ENCODE measurements at regions not wholly inside any gene's neighbourhood (a gene's known extent, or its start where the extent isn't known, plus 50 kb on each side); places are given as distances from the start of the nearest gene placed in this dataset.
"Not testable (repeated sequence)": the region's sequence is repeated elsewhere in the genome, so short reads cannot be mapped to it uniquely, and the experiment has no call there.

- H3K36me3 ChIP-seq (ENCODE audit: insufficient read depth, low read length), result no peaks in the 10 kb centered on the region
- H3K4me1 ChIP-seq (ENCODE audit: control insufficient read depth, insufficient read depth, low read length), result no peaks in the 10 kb centered on the region
- no peak overlapping the region for H3K4me2 ChIP-seq (ENCODE audit: low read length)
- no peak overlapping the region for H3K4me3 ChIP-seq (ENCODE audit: low read length)
- peaks cover 30% of the 10 kb centered on the region for H3K27me3 ChIP-seq (ENCODE audit: control insufficient read depth, insufficient read depth, low read length)
- H3K9ac ChIP-seq (ENCODE audit: low read depth, low read length), result no peak overlapping the region
- H3K9me3 ChIP-seq (replicated peaks; ENCODE audit: low read length), result no peaks in the 10 kb centered on the region
These were observed 362.2 kb downstream of the LRATD1 start for GRCh38 chr2:14994721-14995120.

- Histone ChIP-seq H3K27me3 (ENCODE audit: control insufficient read depth, insufficient read depth, low read length) (peaks cover 30% of the 10 kb centered on the region), H3K36me3 (ENCODE audit: insufficient read depth, low read length) (no peaks in the 10 kb centered on the region), H3K9me3 (replicated peaks; ENCODE audit: low read length) (no peaks in the 10 kb centered on the region), H3K4me1 (ENCODE audit: control insufficient read depth, insufficient read depth, low read length) (no peaks in the 10 kb centered on the region), H3K4me3 (ENCODE audit: low read length) (no peak overlapping the region), H3K9ac (ENCODE audit: low read depth, low read length) (no peak overlapping the region), H3K4me2 (ENCODE audit: low read length) (no peak overlapping the region)
These were observed 364.0 kb downstream of the LRATD1 start for GRCh38 chr2:14996351-14997014.

GRCh38 chr2:14998546-14998945, 366.0 kb downstream of the LRATD1 start:
- Histone ChIP-seq H3K4me1 (ENCODE audit: control insufficient read depth, insufficient read depth, low read length) (no peaks in the 10 kb centered on the region), H3K36me3 (ENCODE audit: insufficient read depth, low read length) (no peaks in the 10 kb centered on the region), H3K9me3 (replicated peaks; ENCODE audit: low read length) (no peaks in the 10 kb centered on the region), H3K27me3 (ENCODE audit: control insufficient read depth, insufficient read depth, low read length) (peaks cover 30% of the 10 kb centered on the region), H3K4me3 (ENCODE audit: low read length) (no peak overlapping the region), H3K9ac (ENCODE audit: low read depth, low read length) (no peak overlapping the region), H3K4me2 (ENCODE audit: low read length) (no peak overlapping the region)

- Histone ChIP-seq H3K4me1 (ENCODE audit: control insufficient read depth, insufficient read depth, low read length) (no peaks in the 10 kb centered on the region), H3K9me3 (replicated peaks; ENCODE audit: low read length) (no peaks in the 10 kb centered on the region), H3K36me3 (ENCODE audit: insufficient read depth, low read length) (no peaks in the 10 kb centered on the region), H3K9ac (ENCODE audit: low read depth, low read length) (no peak overlapping the region), H3K27me3 (ENCODE audit: control insufficient read depth, insufficient read depth, low read length) (peaks cover 26% of the 10 kb centered on the region), H3K4me2 (ENCODE audit: low read length) (no peak overlapping the region), H3K4me3 (ENCODE audit: low read length) (no peak overlapping the region)
These were observed 366.7 kb downstream of the LRATD1 start for GRCh38 chr2:14999114-14999661.

GRCh38 chr2:15002519-15002918, 370.0 kb downstream of the LRATD1 start:
- H3K4me3 ChIP-seq (ENCODE audit: low read length); H3K9me3 ChIP-seq (replicated peaks; ENCODE audit: low read length); H3K4me1 ChIP-seq (ENCODE audit: control insufficient read depth, insufficient read depth, low read length); H3K9ac ChIP-seq (ENCODE audit: low read depth, low read length); H3K36me3 ChIP-seq (ENCODE audit: insufficient read depth, low read length); H3K4me2 ChIP-seq (ENCODE audit: low read length): not testable (repeated sequence)
- H3K27me3 ChIP-seq (ENCODE audit: control insufficient read depth, insufficient read depth, low read length), result peaks cover 11% of the 10 kb centered on the region

GRCh38 chr2:15006667-15007066, 374.1 kb downstream of the LRATD1 start:
- Histone ChIP-seq H3K27me3 (ENCODE audit: control insufficient read depth, insufficient read depth, low read length) (no peaks in the 10 kb centered on the region), H3K36me3 (ENCODE audit: insufficient read depth, low read length) (no peaks in the 10 kb centered on the region), H3K4me1 (ENCODE audit: control insufficient read depth, insufficient read depth, low read length) (no peaks in the 10 kb centered on the region), H3K9ac (ENCODE audit: low read depth, low read length) (no peak overlapping the region), H3K9me3 (replicated peaks; ENCODE audit: low read length) (no peaks in the 10 kb centered on the region), H3K4me3 (ENCODE audit: low read length) (no peak overlapping the region), H3K4me2 (ENCODE audit: low read length) (no peak overlapping the region)

- Histone ChIP-seq H3K9ac (ENCODE audit: low read depth, low read length) (no peak overlapping the region), H3K4me2 (ENCODE audit: low read length) (no peak overlapping the region), H3K4me3 (ENCODE audit: low read length) (no peak overlapping the region), H3K9me3 (replicated peaks; ENCODE audit: low read length) (no peaks in the 10 kb centered on the region), H3K36me3 (ENCODE audit: insufficient read depth, low read length) (no peaks in the 10 kb centered on the region), H3K27me3 (ENCODE audit: control insufficient read depth, insufficient read depth, low read length) (no peaks in the 10 kb centered on the region), H3K4me1 (ENCODE audit: control insufficient read depth, insufficient read depth, low read length) (no peaks in the 10 kb centered on the region)
These were observed 377.2 kb downstream of the LRATD1 start for GRCh38 chr2:15009681-15010080.

GRCh38 chr2:15010346-15010745, 377.8 kb downstream of the LRATD1 start:
- Histone ChIP-seq H3K27me3 (ENCODE audit: control insufficient read depth, insufficient read depth, low read length) (no peaks in the 10 kb centered on the region), H3K4me3 (ENCODE audit: low read length) (no peak overlapping the region), H3K36me3 (ENCODE audit: insufficient read depth, low read length) (no peaks in the 10 kb centered on the region), H3K4me1 (ENCODE audit: control insufficient read depth, insufficient read depth, low read length) (no peaks in the 10 kb centered on the region), H3K9ac (ENCODE audit: low read depth, low read length) (no peak overlapping the region), H3K4me2 (ENCODE audit: low read length) (no peak overlapping the region), H3K9me3 (replicated peaks; ENCODE audit: low read length) (no peaks in the 10 kb centered on the region)

- H3K4me1 ChIP-seq (ENCODE audit: control insufficient read depth, insufficient read depth, low read length), result no peaks in the 10 kb centered on the region
- no peak overlapping the region for H3K4me2 ChIP-seq (ENCODE audit: low read length)
- H3K27me3 ChIP-seq (ENCODE audit: control insufficient read depth, insufficient read depth, low read length), result no peaks in the 10 kb centered on the region
These were observed 386.3 kb downstream of the LRATD1 start for GRCh38 chr2:15018814-15019213.

GRCh38 chr2:15023221-15023620, 390.7 kb downstream of the LRATD1 start:
- Histone ChIP-seq H3K4me3 (ENCODE audit: low read length) (no peak overlapping the region), H3K9ac (ENCODE audit: low read depth, low read length) (no peak overlapping the region), H3K27me3 (ENCODE audit: control insufficient read depth, insufficient read depth, low read length) (no peaks in the 10 kb centered on the region), H3K4me2 (ENCODE audit: low read length) (peak overlapping the region; percentile 38), H3K4me1 (ENCODE audit: control insufficient read depth, insufficient read depth, low read length) (no peaks in the 10 kb centered on the region), H3K36me3 (ENCODE audit: insufficient read depth, low read length) (no peaks in the 10 kb centered on the region), H3K9me3 (replicated peaks; ENCODE audit: low read length) (no peaks in the 10 kb centered on the region)

More at GRCh38 chr2:15018814-15019213, 386.3 kb downstream of the LRATD1 start:
- Histone ChIP-seq H3K9me3 (replicated peaks; ENCODE audit: low read length) (no peaks in the 10 kb centered on the region), H3K9ac (ENCODE audit: low read depth, low read length) (no peak overlapping the region), H3K36me3 (ENCODE audit: insufficient read depth, low read length) (no peaks in the 10 kb centered on the region), H3K4me3 (ENCODE audit: low read length) (no peak overlapping the region)

- H3K27me3 ChIP-seq (ENCODE audit: control insufficient read depth, insufficient read depth, low read length), result peaks cover 8% of the 10 kb centered on the region
- no peaks in the 10 kb centered on the region for H3K36me3 ChIP-seq (ENCODE audit: insufficient read depth, low read length)
- H3K4me2 ChIP-seq (ENCODE audit: low read length), result no peak overlapping the region
- H3K9ac ChIP-seq (ENCODE audit: low read depth, low read length), result no peak overlapping the region
- H3K4me1 ChIP-seq (ENCODE audit: control insufficient read depth, insufficient read depth, low read length), result no peaks in the 10 kb centered on the region
- H3K4me3 ChIP-seq (ENCODE audit: low read length), result no peak overlapping the region
- H3K9me3 ChIP-seq (replicated peaks; ENCODE audit: low read length), result no peaks in the 10 kb centered on the region
These were observed 395.9 kb downstream of the LRATD1 start for GRCh38 chr2:15028406-15028805.

- H3K9me3 ChIP-seq (replicated peaks; ENCODE audit: low read length), result no peaks in the 10 kb centered on the region
- no peak overlapping the region for H3K4me2 ChIP-seq (ENCODE audit: low read length)
- H3K27me3 ChIP-seq (ENCODE audit: control insufficient read depth, insufficient read depth, low read length), result peaks cover 8% of the 10 kb centered on the region
- no peak overlapping the region for H3K4me3 ChIP-seq (ENCODE audit: low read length)
- no peak overlapping the region for H3K9ac ChIP-seq (ENCODE audit: low read depth, low read length)
- H3K36me3 ChIP-seq (ENCODE audit: insufficient read depth, low read length), result no peaks in the 10 kb centered on the region
- H3K4me1 ChIP-seq (ENCODE audit: control insufficient read depth, insufficient read depth, low read length), result no peaks in the 10 kb centered on the region
These were observed 399.3 kb downstream of the LRATD1 start for GRCh38 chr2:15031745-15032240.
